ENCODE measurements at regions not wholly inside any gene's neighbourhood (a gene's known extent, or its start where the extent isn't known, plus 50 kb on each side); places are given as distances from the start of the nearest gene placed in this dataset.
"Not testable (repeated sequence)": the region's sequence is repeated elsewhere in the genome, so short reads cannot be mapped to it uniquely, and the experiment has no call there.

DNA sequence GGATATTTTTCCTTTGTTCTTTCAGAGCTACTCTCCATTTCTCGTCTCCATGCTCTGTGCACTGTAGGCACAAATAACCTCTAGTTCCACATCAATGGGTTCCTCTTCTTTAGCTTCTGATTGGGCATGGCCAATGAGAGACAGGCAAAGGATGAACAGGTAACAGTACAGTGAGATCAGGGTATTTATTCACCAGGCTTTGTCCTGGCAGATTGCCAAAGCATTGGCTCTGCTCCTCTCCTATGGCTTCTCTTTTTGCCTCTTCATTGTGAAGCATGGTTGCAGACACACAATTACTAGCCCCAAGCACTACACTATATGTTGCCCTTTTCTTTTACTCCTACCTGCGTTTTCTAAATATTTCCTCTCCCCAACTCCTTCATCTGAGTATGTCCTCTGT is 215.1 kb upstream of the ARRDC3 start:
- no peak for DNase-seq (ENCODE audit: low read depth)

DNA sequence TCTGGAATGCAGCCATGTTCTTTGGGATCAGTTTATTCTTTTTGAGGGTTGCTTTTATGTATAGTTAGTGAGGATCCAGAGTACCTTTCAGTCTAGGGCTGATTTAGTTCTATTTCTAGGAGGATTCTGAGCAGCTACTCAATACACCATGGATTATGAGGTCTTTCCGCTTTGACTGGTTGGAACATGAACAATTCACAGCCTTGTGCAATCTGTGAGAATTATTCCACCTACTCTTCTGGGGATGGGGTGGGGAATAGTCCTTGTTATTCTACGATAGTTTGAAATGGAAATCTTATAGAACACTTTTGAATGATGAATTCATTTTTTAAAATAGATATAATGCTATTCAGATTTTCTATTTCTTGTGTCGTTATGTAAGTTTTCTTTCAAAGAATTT is 212.3 kb upstream of the ARRDC3 start:
- peak; percentile 5 for DNase-seq (ENCODE audit: low read depth)

DNA sequence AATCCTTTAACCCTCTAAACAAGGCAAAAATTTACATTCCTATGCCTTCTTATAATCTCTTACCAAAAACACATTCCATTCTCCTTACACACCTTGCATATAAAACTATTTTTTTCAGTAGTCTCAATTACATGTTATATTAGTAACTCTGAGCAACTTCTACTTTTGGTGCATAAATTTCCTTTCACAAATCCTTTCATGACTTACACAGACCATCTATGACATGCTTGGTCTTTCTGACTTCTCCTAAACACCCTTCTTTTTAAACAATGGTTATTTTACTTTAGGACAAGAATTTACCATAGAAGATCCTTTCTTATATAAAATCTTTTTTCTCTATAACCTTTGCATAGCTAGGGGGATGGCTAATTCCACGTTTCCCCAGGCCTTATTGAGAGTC is 208.0 kb upstream of the ARRDC3 start:
- DNase-seq (ENCODE audit: low read depth), result peak; percentile 4

DNA sequence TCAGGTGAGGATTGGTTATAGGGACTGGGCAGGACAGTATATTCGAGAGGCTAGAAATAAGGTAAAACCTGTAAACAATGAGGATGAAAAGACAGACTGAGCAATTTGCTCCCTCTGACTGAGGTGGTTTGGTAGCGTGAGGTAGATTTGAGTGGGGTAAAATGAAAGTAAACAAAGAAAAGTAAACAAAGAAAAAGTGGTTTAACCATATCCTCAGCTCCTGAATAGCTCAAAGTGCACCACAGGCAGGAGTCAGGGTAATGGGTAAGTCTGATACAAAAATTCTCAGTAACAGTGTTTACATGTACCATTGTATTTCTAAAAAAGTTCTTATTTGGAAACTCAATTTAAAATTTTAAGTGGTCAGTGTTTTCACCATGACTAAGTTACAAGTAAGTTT is 203.1 kb upstream of the ARRDC3 start:
- DNase-seq (ENCODE audit: low read depth), result no peak

DNA sequence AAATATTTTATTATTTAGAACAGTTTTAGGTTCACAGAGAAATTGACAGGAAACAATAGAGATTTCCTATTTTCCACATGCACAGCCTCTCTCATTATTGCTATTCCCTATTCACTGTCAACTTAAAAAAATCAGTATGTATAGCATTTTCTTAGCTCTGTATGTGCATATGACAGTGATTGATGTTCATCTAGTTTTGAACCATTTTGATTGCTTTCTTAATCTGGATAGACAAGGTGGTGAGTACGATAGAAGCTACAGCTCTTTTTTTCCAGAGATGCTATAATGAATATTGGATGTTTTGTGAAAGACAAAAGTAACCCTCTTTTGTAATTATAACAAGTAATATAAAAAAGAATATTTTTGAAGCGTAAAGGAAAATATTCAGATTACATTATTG is 201.2 kb upstream of the ARRDC3 start:
- DNase-seq (ENCODE audit: low read depth), result no peak

DNA sequence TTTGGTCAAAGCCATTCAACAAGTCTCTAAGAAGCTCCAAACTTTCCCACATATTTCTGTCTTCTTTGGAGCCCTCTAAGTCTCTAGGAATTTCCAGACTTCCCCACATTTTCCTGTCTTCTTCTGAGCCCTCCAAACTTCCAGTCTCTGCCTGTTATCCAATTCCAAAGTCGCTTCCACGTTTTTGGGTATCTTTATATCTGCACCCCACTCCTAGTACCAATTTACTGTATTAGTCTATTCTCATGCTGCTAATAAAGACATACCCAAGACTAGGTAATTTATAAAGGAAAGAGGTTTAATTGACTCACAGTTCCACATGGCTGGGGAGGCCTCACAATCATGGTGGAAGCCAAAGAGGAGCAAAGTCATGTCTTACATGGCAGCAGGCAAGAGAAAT is 182.9 kb upstream of the ARRDC3 start:
- not testable (repeated sequence) for DNase-seq (ENCODE audit: low read depth)

DNA sequence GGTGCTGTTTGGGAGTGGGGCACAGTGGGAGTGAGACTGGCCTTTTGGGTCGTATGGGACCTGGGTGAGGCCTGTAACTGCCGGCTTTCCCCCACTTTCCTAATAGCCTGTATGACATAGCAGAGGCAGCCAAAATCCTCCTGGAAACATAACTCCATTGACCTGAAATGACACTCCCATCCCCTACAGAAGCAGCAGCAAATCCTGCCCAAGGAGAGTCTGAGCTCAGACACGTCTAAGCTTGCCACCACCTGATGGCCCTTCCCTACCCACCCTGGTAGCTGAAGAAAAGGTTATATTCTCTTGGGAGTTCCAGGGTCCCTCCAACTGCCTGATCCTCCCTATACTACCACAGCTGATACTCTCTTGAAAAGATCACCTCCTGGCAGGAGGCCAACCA is 179.8 kb upstream of the ARRDC3 start:
- no peak for DNase-seq (ENCODE audit: low read depth)

DNA sequence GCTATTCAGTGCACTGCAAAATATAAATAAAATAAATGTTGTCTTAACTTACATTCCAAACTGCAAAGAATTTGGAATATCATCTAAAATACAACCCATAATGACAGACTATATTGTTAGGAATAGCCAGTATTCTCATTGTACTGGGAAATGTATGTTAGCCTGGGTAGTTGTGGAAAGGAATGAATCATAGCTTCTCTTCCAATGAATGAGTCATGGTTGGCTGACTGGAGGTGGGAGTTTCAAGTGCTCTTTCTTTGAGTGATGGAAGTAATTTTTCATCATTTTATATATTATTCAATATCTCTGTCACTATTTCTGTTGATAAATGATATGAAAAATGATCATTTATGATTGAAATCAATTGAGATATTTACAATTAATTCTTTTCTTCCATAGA is 158.6 kb upstream of the ARRDC3 start:
- peak; percentile 7 for DNase-seq (ENCODE audit: low read depth)

DNA sequence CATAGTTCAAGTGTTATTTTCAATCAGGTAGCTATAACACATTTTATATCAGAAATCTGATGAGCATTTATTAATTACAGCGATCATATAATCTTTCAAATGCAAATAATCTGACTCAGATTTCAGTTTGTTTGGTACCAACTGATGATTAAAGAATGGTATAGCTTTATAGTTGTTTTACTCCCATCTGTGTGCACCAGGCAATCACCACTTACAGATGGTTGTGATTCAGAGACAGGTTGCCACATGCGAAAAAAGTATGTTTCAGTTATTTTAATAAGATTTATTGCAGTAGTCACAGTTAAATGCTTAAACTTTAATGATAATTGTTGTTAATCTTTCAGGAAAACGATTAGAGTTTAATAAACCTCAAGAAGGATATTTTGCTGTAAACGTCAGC is 155.1 kb upstream of the ARRDC3 start:
- no peak for DNase-seq (ENCODE audit: low read depth)

DNA sequence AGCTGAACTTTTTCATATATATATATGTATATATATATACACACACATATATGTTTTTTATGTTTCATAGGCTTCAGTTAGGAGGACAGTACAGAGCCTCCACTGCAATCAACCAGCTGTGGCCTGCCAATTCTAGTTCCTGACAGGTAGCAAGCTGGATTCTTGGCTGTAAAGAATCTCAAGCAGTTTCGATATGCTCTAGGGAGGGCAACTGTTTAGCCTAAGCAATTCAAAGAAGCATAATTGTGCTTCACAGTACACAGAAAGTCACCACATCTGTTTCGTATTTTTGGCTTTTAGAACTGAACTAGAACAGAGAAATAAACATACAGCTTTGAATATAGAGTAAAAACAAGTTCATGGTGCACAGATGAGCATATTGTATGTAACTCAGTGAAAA is 152.4 kb upstream of the ARRDC3 start:
- DNase-seq (ENCODE audit: low read depth), result no peak

DNA sequence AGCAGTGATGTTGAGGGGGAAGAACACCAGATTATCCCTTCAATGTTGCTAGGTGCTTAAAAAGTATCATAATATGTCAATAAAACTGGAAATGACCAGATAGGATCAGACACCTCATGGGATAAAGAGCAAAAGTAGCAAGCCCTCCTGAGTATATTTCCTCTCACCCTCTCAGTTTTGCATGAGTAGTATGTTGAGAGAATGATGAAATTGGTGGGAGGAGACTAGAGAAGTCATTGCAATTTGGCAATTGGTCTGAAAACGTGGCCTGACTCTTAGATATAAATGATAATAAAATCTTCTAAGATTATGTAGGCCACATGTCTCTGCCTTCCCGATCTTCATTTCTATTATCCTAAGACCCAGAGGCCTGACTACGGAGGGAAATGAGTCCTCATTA is 151.2 kb upstream of the ARRDC3 start:
- no peak for DNase-seq (ENCODE audit: low read depth)

DNA sequence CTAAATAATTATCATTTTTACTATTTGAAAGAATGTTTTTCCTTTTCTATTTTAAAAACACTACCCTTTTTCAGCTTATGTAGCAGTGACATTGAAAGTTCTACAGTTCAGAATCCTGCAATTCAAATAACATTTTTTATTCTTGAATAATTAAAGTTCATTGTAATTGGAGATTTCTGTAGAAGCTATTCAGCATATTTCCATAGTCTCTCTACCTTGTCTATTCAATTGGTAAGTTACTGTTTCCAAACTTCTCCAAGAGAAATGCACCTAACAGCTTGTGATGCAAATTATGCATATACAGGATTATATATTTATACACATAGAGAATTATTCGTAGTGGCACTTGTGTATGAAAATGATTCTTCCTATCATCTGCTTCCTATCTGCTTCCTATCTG is 149.7 kb upstream of the ARRDC3 start:
- DNase-seq (ENCODE audit: low read depth), result no peak

DNA sequence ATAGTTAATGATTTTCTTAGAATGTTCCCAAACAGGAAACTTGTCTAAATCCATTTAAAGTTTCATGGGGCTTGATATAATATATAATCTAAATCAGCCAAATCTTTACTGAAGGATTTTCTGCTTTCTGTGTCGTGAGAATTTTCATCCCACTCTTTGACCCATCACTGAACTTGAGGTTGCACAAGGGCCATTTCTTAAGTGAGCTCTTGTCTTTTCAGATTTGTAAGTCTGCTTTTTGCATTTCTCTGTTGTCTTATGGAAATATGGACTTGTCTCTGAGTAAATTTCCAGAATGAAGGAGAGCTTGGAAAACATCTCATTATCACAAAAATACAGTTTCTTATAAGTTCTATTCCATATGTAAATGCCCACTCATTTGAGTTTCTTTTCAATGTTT is 149.2 kb upstream of the ARRDC3 start:
- DNase-seq (ENCODE audit: low read depth), result no peak

DNA sequence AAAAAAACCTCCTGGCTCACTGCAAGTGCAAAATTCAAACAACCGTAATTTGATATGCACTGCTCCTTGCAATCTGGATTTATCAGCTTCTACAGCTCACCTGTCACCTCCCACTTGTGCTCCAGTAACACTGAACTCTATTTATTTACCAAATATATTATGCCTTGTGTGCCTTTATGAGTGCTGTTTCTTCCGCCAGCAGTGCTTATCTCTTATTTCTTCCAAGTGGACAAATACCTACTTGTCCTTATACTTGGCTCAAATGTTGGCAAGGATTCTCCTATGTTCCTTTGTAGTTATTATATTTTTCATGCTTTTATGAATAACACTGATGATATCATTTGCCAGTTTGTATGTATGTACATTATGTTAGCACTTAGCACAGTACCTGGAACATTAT is 145.7 kb upstream of the ARRDC3 start:
- no peak for DNase-seq (ENCODE audit: low read depth)

DNA sequence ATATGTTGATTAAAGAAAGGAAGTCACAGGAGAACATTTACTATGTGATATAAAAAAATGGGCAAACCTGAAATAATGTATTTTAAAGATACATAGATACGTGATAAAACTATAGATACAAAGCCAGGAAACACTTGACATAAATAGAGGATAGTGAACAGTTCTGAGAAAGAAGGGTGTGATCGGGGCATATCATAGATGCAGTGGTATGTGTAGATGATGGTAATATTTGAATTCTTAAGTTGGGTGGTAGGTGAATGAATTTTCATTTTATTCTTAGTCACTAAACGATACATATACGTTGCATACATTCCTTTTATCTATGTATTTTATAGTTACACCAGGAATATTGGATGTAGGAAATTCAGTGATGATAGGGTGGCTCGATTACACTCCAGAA is 138.7 kb upstream of the ARRDC3 start:
- no peak for DNase-seq (ENCODE audit: low read depth)

DNA sequence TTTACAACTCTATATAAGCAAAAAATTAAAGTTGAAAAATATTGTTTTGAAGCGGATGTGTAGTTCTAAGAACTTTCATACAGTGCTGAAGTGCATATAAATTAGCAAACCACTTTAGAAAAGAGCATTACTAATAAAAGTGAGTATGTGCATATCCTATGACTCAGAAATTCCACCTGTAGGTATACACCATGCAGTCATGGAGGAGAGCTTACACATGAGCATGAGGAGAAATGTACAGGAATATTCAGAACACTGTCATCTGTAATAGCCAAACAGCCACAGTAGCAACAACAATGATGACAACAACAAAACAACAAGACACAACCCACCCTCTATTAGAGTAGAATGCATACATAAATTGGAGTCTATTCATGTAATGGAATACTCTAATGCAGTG is 138.2 kb upstream of the ARRDC3 start:
- no peak for DNase-seq (ENCODE audit: low read depth)

DNA sequence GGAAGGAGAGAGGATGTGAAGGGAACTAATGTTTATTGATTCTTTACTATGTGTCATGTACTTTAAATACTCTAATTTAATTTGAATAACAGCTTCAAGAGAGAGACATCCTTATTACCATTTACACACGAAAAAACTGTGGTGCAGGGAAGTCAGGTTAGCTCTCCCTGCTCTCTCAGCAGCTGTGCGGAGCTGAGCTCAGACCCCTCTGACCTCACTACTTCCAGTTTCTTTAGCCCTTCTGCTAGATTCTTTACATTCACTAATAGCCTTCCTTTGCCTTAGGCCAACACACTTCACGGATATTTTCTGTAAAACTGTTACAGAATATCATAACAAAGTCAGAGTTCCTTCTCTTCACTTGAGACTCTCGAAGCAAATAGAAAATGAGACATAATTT is 131.3 kb upstream of the ARRDC3 start:
- no peak for DNase-seq (ENCODE audit: low read depth)

DNA sequence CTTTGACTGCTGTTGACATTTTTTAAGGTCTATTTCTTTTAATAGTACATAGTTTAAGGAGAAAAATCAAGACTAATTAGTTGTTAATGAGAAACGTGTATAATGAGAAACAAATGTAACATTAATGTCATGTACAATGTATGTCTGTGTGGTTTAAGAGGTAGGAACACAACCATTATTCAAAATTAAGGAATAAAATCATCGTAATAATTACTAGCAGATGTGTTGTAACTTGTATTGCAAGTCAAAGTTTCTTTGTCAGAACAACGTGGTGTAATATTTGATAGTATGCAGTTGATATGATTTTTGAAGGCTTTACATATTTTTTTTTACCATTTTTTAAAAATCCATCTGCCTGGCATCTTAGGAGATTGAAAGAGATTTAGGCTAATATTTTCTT is 120.2 kb upstream of the ARRDC3 start:
- no peak for DNase-seq (ENCODE audit: low read depth)

DNA sequence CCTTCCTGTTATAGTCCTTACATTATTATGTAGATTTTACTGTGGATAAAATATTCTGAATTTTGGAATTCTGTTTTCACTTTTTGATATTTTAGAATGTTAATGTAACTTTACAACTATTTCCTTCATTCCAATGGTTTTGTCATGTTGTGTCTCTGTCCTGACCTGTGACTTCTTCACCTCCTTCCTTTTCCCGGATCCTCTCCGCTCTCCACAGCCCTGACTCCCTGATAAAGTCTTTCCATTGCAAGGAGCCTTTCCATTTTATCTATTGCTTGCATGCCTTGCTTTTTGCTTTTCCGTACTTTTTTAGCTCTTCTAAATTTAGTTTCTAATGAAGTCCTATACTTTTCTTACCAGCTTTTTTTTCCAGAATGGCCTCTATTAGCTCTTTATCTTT is 117.6 kb upstream of the ARRDC3 start:
- DNase-seq (ENCODE audit: low read depth), result no peak

DNA sequence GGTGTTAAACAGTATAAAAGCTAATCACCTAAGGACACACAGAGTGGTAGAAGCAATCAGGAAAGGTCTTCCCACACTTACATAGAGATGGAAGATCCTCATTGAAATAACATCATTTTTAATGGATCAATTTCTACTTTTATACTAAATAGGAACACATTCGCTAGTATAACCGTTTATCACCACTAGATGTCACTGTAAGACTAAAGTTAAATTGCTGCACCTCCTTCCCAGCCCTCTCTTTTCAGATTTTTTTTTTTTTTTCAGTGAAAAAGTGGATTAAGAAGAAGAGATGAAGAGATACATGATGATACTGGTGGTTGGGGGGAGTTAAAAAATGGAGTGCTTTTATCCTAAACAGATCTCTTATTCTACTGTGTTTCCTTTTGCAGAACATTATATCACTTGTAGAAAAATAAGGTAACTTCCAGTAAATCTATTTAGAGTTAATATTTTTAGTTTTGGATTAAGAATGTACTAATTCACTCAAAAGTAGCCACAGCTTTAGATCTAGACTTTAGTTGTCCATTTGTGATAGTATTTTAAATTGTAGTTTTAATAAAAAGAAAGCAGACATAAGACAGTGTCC is 116.9 kb upstream of the ARRDC3 start:
- DNase-seq (ENCODE audit: low read depth), result no peak

DNA sequence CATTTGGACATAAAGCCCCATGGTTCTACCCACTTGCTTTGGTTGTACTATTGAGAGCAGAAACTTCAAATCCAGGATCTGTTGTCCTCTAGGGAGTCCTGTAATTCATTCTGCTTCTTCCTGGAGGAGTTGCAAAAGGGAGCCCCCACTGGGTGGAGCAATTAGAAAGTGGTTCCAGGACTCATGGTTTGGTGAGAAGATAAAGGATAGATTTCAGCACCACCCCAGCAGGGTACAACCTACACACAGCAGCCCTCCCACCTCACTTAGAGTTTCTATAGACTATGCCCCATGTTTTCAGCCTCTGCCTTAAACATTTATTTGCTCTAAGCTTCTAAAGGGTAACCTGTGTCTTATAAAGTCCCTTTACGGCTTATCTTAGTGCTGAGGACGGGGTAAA is 112.6 kb upstream of the ARRDC3 start:
- no peak for DNase-seq (ENCODE audit: low read depth)

DNA sequence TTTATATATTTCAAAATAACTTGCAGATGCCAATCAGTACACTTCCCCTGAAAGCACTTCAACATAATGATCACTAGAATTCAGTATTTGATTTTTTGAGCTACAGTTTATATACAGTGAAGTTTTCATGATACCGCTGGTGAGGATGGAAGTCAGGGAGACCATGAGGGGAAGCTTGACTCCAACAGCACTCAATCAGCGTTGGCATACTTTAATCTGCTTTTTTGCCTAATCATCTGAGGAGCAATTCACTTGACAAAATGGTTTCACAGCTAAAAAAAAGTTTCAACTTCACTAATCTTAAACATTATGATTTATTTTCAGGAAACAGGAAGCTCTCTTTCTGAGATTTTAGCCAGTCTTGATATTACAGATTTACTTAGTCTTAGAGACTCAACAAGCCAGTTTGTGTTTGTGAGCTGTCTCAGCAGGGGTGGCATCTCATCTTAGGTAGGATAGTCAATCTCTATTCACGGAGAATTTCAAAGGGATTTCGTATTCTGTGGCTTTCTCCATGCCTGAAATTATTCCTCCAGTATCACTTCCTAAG is 111.4 kb upstream of the ARRDC3 start:
- no peak for DNase-seq (ENCODE audit: low read depth)

DNA sequence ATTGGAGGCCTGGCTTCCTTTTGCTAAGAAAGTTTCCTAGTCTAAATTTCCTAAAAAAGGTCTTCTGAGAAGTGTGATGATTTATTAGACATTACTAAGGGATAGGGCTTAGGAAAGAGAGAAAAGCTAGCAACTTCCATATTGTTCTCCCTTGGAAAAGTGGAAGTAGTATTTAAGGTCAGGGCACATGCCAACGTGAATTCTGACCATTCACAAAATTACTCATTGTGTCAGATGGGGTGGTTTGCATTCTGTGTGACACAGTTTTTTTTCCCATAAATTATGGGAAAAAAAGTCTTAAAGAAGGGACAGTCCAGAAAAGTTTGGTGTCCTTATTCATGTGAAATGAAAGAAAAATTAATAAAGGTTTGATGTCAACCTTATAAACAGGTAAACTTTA is 110.0 kb upstream of the ARRDC3 start:
- no peak for DNase-seq (ENCODE audit: low read depth)

DNA sequence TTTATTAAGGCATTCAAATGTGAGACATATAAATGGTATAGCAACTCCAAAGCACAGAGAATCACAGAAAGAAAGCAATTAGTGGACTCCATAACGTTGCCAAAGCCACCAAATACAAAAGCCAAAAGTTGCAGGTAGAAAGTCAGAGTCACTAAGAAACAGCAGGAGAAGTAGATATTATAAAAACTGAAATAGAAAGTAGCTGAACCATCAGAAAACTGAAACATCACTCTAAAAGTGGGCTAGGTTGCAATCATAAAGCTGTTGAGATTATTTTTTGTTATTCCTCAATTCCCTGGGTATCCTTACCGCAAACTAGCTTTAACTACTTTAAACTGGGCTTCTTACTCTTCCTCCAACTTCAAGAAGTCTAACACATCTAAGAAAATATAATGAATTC is 108.1 kb upstream of the ARRDC3 start:
- no peak for DNase-seq (ENCODE audit: low read depth)

DNA sequence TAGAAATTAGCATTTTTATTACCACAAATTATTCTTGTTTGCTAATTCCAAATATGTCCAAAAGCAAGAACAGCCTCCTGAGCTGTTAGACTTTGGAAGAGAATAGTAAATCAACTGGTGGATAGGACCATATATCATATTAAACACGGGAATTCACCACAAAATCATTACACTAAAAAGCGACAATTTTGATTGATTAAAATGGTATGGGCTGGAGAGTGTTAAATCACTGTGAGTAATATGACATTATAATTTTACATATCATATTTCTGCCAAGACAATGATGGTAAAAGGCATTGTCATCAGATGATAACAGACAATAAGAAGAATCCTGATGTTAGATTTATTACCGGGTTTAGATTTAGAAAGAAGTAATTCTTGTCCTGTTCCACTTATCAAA is 107.2 kb upstream of the ARRDC3 start:
- DNase-seq (ENCODE audit: low read depth), result no peak

Measured in HS-27A (cell line).